WTC11 (cell line): ENCODE measurements at regions not wholly inside any gene's neighbourhood (a gene's known extent, or its start where the extent isn't known, plus 50 kb on each side); places are given as distances from the start of the nearest gene placed in this dataset.

Source experiments
- ATAC-seq: fragments of 200-7000 bp; cut with Tn5 transposase; 2 replicates; pipeline ENCODE4 v1.10.0; 2021; ENCODE audit warnings: mild to moderate bottlenecking, moderate library complexity
- CTCF ChIA-PET: fragments of 300-600 bp; sonication (Branson Sonifier 250); formaldehyde crosslinking; loops from one replicate; lab custom pipeline; 2021; ENCODE audit warnings: antibody characterized with exemption; lab: Charles Lee
- POLR2A ChIA-PET: fragments of 350-600 bp; sonication (Branson Sonifier 250); formaldehyde crosslinking; loops from one replicate; lab custom pipeline; 2021; ENCODE audit warnings: antibody characterized with exemption; lab: Charles Lee
- DNase-seq: peaks from one replicate; pipeline ENCODE4 v3.0.0; 2021; ENCODE audit warnings: low spot score
- H3K27ac Mint-ChIP-seq: 2 replicates; pipeline ENCODE4 v1.8.0; 2021; ENCODE audit warnings: mixed read lengths
- H3K27me3 Mint-ChIP-seq: 2 replicates; pipeline ENCODE4 v1.8.0; 2021; ENCODE audit warnings: low read depth, mild to moderate bottlenecking, moderate library complexity, mixed read lengths
- H3K36me3 Mint-ChIP-seq: 2 replicates; pipeline ENCODE4 v1.8.0; 2021; ENCODE audit warnings: mixed read lengths
- H3K4me1 Mint-ChIP-seq: 2 replicates; pipeline ENCODE4 v1.8.0; 2022; ENCODE audit warnings: mixed read lengths
- H3K4me3 Mint-ChIP-seq: 2 replicates; pipeline ENCODE4 v1.8.0; 2021; ENCODE audit warnings: mild to moderate bottlenecking, moderate library complexity, mixed read lengths
- H3K9me3 Mint-ChIP-seq: 2 replicates; pipeline ENCODE4 v1.8.0; 2021; ENCODE audit warnings: mixed read lengths
- AFF4 ChIP-seq: sonication (generic); formaldehyde crosslinking; IDR thresholded peaks from 2 replicates; pipeline ENCODE4 v1.8.1; 2023; ENCODE audit warnings: mild to moderate bottlenecking, missing genetic modification reagents, borderline replicate concordance
- ATF3 ChIP-seq: sonication (generic); formaldehyde crosslinking; conservative IDR thresholded peaks from 2 replicates; pipeline ENCODE4 v1.8.1; 2022; ENCODE audit warnings: mild to moderate bottlenecking, missing genetic modification reagents
- CBFB ChIP-seq: sonication (generic); formaldehyde crosslinking; IDR thresholded peaks from 2 replicates; pipeline ENCODE4 v1.8.1; 2022; ENCODE audit warnings: mild to moderate bottlenecking, low read depth, missing genetic modification reagents
- E2F1 ChIP-seq: sonication (generic); formaldehyde crosslinking; IDR thresholded peaks from 2 replicates; pipeline ENCODE4 v1.8.0; 2022; ENCODE audit warnings: mild to moderate bottlenecking, missing genetic modification reagents
- ETV6 ChIP-seq: sonication (generic); formaldehyde crosslinking; IDR thresholded peaks from 2 replicates; pipeline ENCODE4 v1.8.1; 2022; ENCODE audit warnings: mild to moderate bottlenecking, missing genetic modification reagents
- FOXP4 ChIP-seq: sonication (generic); formaldehyde crosslinking; IDR thresholded peaks from 2 replicates; pipeline ENCODE4 v1.8.0; 2022; ENCODE audit warnings: mild to moderate bottlenecking, missing genetic modification reagents
- IRF2 ChIP-seq: sonication (generic); formaldehyde crosslinking; IDR thresholded peaks from 2 replicates; pipeline ENCODE4 v1.8.0; 2022; ENCODE audit warnings: low read depth, missing genetic modification reagents, borderline replicate concordance
- MLX ChIP-seq: sonication (generic); formaldehyde crosslinking; IDR thresholded peaks from 2 replicates; pipeline ENCODE4 v1.8.1; 2023; ENCODE audit warnings: mild to moderate bottlenecking, missing genetic modification reagents, moderate library complexity
- MXD4 ChIP-seq: fragments of 250-450 bp; sonication (Bioruptor Pico); IDR thresholded peaks from 2 replicates; pipeline ENCODE4 v1.8.0; 2021; ENCODE audit warnings: mild to moderate bottlenecking, moderate library complexity, borderline replicate concordance
- NFATC4 ChIP-seq: fragments of 250-450 bp; sonication (Bioruptor Pico); IDR thresholded peaks from 2 replicates; pipeline ENCODE4 v1.9.0; 2021; ENCODE audit warnings: mild to moderate bottlenecking
- SP1 ChIP-seq: sonication (generic); formaldehyde crosslinking; conservative IDR thresholded peaks from 2 replicates; pipeline ENCODE4 v1.8.1; 2022; ENCODE audit warnings: missing genetic modification reagents
- USF1 ChIP-seq: sonication (generic); formaldehyde crosslinking; IDR thresholded peaks from 2 replicates; pipeline ENCODE4 v1.8.0; 2022; ENCODE audit warnings: mild to moderate bottlenecking, missing genetic modification reagents
- ZNF121 ChIP-seq: sonication (generic); formaldehyde crosslinking; IDR thresholded peaks from 2 replicates; pipeline ENCODE4 v1.8.0; 2023; ENCODE audit warnings: missing genetic modification reagents
- ZNF219 ChIP-seq: sonication (generic); formaldehyde crosslinking; IDR thresholded peaks from 2 replicates; pipeline ENCODE4 v1.8.0; 2023; ENCODE audit warnings: missing genetic modification reagents, mild to moderate bottlenecking, borderline replicate concordance
- ZNF317 ChIP-seq: sonication (generic); formaldehyde crosslinking; IDR thresholded peaks from 2 replicates; pipeline ENCODE4 v1.8.1; 2023; ENCODE audit warnings: low read depth, mild to moderate bottlenecking, moderate library complexity, missing genetic modification reagents, borderline replicate concordance
- ZNF416 ChIP-seq: fragments of 250-450 bp; sonication (Bioruptor Pico); IDR thresholded peaks from 2 replicates; pipeline ENCODE4 v1.9.0; 2021; ENCODE audit warnings: mild to moderate bottlenecking, inconsistent platforms
- ZNF532 ChIP-seq: fragments of 250-450 bp; sonication (Bioruptor Pico); IDR thresholded peaks from 2 replicates; pipeline ENCODE4 v1.9.0; 2021; ENCODE audit warnings: mild to moderate bottlenecking, borderline replicate concordance

GRCh38 chr18:28666216-28666615 lies 489.3 kb upstream of the CDH2 start:
- no peaks in the 10 kb centered on the region for H3K9me3 Mint-ChIP-seq
- no peaks in the 10 kb centered on the region for H3K4me1 Mint-ChIP-seq
- H3K27ac Mint-ChIP-seq, result no peak overlapping the region
- POLR2A ChIA-PET, result no interaction called here
- DNase-seq, result no peak
- H3K4me3 Mint-ChIP-seq, result no peak overlapping the region
- CTCF ChIA-PET, result no interaction called here
- ATAC-seq, result no peak
- TF ChIP-seq ETV6, result no peak
- TF ChIP-seq, all 79 proteins: peak for 0
- Mint-ChIP-seq H3K36me3 (no peaks in the 10 kb centered on the region), H3K27me3 (no peaks in the 10 kb centered on the region)

GRCh38 chr18:28657961-28658360 lies 481.0 kb upstream of the CDH2 start:
- Mint-ChIP-seq H3K9me3 (no peaks in the 10 kb centered on the region), H3K36me3 (no peaks in the 10 kb centered on the region), H3K4me1 (no peaks in the 10 kb centered on the region), H3K4me3 (no peak overlapping the region), H3K27me3 (no peaks in the 10 kb centered on the region), H3K27ac (no peak overlapping the region)
- ChIA-PET CTCF (interaction anchor here (1.1 kb wide), 1 partner anchor 23 kb away, joined by 4 read pairs; no protein-coding TSS in a partner anchor), POLR2A (no interaction called here)
- ATAC-seq, result no peak
- no peak for DNase-seq
- TF ChIP-seq CBFB (CRISPR knock-in tag) (no peak), ZNF121 (CRISPR knock-in tag) (no peak), E2F1 (CRISPR knock-in tag) (no peak), IRF2 (CRISPR knock-in tag) (no peak), ZNF219 (no peak), MLX (CRISPR knock-in tag) (no peak), FOXP4 (CRISPR knock-in tag) (no peak), SP1 (CRISPR knock-in tag) (no peak), ATF3 (CRISPR knock-in tag) (no peak), ZNF416 (no peak)

GRCh38 chr18:28652654-28653053 lies 475.7 kb upstream of the CDH2 start:
- H3K27ac Mint-ChIP-seq, result no peak overlapping the region
- TF ChIP-seq USF1 (CRISPR knock-in tag), result no peak
- TF ChIP-seq MXD4 (CRISPR knock-in tag), result no peak
- TF ChIP-seq, all 79 proteins: peak for 0
- ATAC-seq (no peak), DNase-seq (no peak)
- no peak overlapping the region for H3K4me3 Mint-ChIP-seq
- no peaks in the 10 kb centered on the region for H3K27me3 Mint-ChIP-seq
- ChIA-PET CTCF (no interaction called here), POLR2A (no interaction called here)
- H3K9me3 Mint-ChIP-seq, result no peaks in the 10 kb centered on the region
- no peaks in the 10 kb centered on the region for H3K4me1 Mint-ChIP-seq
- no peaks in the 10 kb centered on the region for H3K36me3 Mint-ChIP-seq

- Mint-ChIP-seq H3K4me1 (no peaks in the 10 kb centered on the region), H3K27ac (no peak overlapping the region), H3K27me3 (no peaks in the 10 kb centered on the region), H3K4me3 (no peak overlapping the region), H3K36me3 (no peaks in the 10 kb centered on the region), H3K9me3 (no peaks in the 10 kb centered on the region)
- ChIA-PET CTCF (no interaction called here), POLR2A (no interaction called here)
- DNase-seq, result no peak
- no peak for ATAC-seq
- TF ChIP-seq ZNF532, result no peak
- TF ChIP-seq NFATC4 (CRISPR knock-in tag), result no peak
- TF ChIP-seq ZNF416, result no peak
- TF ChIP-seq AFF4 (CRISPR knock-in tag), result no peak
- TF ChIP-seq ZNF317 (CRISPR knock-in tag), result no peak
- TF ChIP-seq ZNF121 (CRISPR knock-in tag), result no peak
Measured at GRCh38 chr18:28651298-28651697, 474.4 kb upstream of the CDH2 start.
